Keratinocyte (primary cell): ENCODE measurements at regions not wholly inside any gene's neighbourhood (a gene's known extent, or its start where the extent isn't known, plus 50 kb on each side); places are given as distances from the start of the nearest gene placed in this dataset.

ENCODE experiments used
- EZH2 ChIP-seq: IDR thresholded peaks from one replicate; pipeline ENCODE4 v1.6.1; 2012; ENCODE audit warnings: inconsistent platforms, mild to moderate bottlenecking, low read length, moderate library complexity
- TF ChIP-seq, protein P1 (sequence below), 3 experiments: IDR thresholded peaks in 1 of 3; conservative IDR thresholded peaks in 1 of 3; optimal IDR thresholded peaks in 1 of 3; 2 replicates in 2 of 3; 3 replicates in 1 of 3; pipeline versions ENCODE3 to v1.5.1; 2011; ENCODE audit warnings: low read length in 3 of 3, mild to moderate bottlenecking in 3 of 3, moderate library complexity in 2 of 3, control low read depth in 1 of 3, inconsistent platforms in 1 of 3; ENCODE audit not compliant: insufficient read depth in 2 of 3; ENCODE audit errors: extremely low read depth in 1 of 3

DNA sequence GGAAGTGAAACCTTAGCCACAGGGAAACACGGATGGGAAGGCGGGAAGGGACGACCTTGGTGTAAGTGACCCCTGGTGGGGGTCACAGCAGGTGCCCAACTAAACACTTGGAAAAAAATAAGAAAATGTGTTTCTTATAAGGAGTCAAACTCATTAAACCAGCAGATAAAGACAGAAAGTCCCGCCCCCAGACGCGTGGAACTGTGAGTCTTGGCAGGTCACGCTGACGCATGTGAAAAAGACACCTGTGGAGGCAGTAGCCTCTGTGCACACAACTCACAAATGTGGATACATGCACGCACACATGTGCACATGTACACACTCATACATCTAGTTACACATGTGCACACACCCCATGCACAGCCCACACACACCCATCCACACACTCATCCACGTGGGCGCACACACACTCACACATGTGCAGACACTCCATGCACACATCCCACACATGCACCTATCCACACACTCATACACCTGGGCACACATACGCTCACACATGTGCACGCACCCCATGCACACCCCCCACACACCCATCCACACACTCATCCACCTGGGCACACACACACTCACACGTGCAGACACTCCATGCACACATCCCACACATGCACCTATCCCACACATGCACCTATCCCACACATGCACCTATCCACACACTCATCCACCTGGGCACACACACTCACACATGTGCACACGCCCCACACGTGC, 432.4 kb downstream of the SOX9 start:
- TF ChIP-seq, protein P1, sequence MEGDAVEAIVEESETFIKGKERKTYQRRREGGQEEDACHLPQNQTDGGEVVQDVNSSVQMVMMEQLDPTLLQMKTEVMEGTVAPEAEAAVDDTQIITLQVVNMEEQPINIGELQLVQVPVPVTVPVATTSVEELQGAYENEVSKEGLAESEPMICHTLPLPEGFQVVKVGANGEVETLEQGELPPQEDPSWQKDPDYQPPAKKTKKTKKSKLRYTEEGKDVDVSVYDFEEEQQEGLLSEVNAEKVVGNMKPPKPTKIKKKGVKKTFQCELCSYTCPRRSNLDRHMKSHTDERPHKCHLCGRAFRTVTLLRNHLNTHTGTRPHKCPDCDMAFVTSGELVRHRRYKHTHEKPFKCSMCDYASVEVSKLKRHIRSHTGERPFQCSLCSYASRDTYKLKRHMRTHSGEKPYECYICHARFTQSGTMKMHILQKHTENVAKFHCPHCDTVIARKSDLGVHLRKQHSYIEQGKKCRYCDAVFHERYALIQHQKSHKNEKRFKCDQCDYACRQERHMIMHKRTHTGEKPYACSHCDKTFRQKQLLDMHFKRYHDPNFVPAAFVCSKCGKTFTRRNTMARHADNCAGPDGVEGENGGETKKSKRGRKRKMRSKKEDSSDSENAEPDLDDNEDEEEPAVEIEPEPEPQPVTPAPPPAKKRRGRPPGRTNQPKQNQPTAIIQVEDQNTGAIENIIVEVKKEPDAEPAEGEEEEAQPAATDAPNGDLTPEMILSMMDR (optimal IDR thresholded peaks at IDR 0.05 in 1 of 3, IDR thresholded peaks at IDR 0.05 in 1 of 3, conservative IDR thresholded peaks at IDR 0.05 in 1 of 3; ENCODE audit: extremely low read depth in 1 of 3, insufficient read depth in 2 of 3, low read length in 3 of 3) = no peak
- TF ChIP-seq EZH2 = no peak
